ENCODE measurements at regions not wholly inside any gene's neighbourhood (a gene's known extent, or its start where the extent isn't known, plus 50 kb on each side); places are given as distances from the start of the nearest gene placed in this dataset.
"Not testable (repeated sequence)": the region's sequence is repeated elsewhere in the genome, so short reads cannot be mapped to it uniquely, and the experiment has no call there.

- Histone ChIP-seq H3K4me3 (no peak overlapping the region), H3K27me3 (no peaks in the 10 kb centered on the region), H3K9me3 (no peaks in the 10 kb centered on the region), H3K36me3 (no peaks in the 10 kb centered on the region)
- no peak for DNase-seq
Observed at GRCh38 chr13:73321043-73321442, 262.2 kb downstream of the KLF5 start.

DNA sequence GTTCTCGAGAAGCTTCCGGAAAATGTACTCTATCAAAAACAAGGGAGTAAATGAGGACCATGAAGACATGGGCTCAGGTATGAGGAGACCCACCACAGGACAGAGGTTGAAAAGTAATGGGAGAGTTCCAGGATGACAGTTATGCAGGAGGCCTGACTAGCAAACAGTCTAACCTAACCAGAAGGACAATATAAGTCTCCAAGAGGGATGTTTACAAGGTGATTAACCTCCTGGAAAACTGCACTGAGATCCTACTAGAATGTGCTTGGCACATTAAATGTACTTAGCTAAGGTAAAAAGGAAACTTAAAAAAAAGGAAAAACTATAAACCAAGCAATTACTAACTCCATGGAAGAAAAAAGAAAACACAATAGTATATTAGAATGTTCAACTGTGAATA is 258.3 kb downstream of the KLF5 start:
- no peaks in the 10 kb centered on the region for H3K36me3 ChIP-seq
- H3K4me3 ChIP-seq, result no peak overlapping the region
- no peak for DNase-seq
- H3K27me3 ChIP-seq, result no peaks in the 10 kb centered on the region
- H3K9me3 ChIP-seq, result no peaks in the 10 kb centered on the region

GRCh38 chr13:73310366-73310765 is 251.6 kb downstream of the KLF5 start:
- Histone ChIP-seq H3K4me3 (no peak overlapping the region), H3K27me3 (no peaks in the 10 kb centered on the region), H3K36me3 (no peaks in the 10 kb centered on the region), H3K9me3 (no peaks in the 10 kb centered on the region)
- DNase-seq, result no peak

GRCh38 chr13:73307481-73307880 is 248.7 kb downstream of the KLF5 start:
- H3K36me3 ChIP-seq, result no peaks in the 10 kb centered on the region
- H3K27me3 ChIP-seq, result no peaks in the 10 kb centered on the region
- H3K4me3 ChIP-seq, result no peak overlapping the region
- no peaks in the 10 kb centered on the region for H3K9me3 ChIP-seq
- DNase-seq, result no peak

- DNase-seq, result no peak
- H3K27me3 ChIP-seq, result no peaks in the 10 kb centered on the region
- H3K36me3 ChIP-seq, result no peaks in the 10 kb centered on the region
- H3K4me3 ChIP-seq, result no peak overlapping the region
- no peaks in the 10 kb centered on the region for H3K9me3 ChIP-seq
Observed at GRCh38 chr13:73306688-73307087, 247.9 kb downstream of the KLF5 start.

DNA sequence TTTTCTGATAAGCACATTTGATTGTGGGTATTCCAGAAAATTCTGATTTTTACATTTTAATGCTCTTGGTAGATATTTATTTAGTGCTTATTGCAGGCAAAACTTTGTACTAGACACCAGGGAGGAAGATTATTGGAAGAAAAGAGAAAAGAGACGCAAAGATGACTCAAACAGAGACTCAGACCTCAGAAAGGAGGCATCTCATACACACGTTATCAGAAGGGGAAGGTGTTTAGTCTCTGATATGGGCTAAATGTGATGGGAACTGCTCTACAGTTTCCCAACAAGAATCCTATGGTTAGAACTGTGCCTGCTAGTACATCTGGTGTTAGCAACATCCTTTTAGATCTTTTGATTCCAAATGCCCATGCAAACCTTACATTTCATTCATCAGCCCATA is 245.6 kb downstream of the KLF5 start:
- DNase-seq, result no peak
- H3K4me3 ChIP-seq, result no peak overlapping the region
- H3K27me3 ChIP-seq, result no peaks in the 10 kb centered on the region
- no peaks in the 10 kb centered on the region for H3K9me3 ChIP-seq
- H3K36me3 ChIP-seq, result no peaks in the 10 kb centered on the region

DNA sequence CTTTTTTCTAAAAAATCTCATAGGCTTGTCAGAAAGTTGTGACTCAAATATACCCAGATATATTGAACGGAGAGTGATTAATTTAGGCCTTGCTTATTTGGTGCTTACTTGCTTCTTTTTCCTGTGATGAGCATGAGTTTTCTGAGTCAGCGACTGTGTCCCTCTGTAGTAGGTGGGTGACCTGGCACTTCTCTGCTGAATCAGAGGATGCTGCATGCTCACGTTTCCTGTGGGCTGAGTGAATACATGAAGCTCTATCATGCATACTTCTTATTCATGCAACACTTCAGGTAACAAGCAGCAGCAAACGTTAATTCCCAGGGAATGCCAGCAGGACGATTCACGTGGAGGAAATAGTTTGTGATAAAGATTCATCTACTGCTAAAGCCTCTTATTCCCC is 245.0 kb downstream of the KLF5 start:
- peak; percentile 23 for DNase-seq
- Histone ChIP-seq H3K36me3 (no peaks in the 10 kb centered on the region), H3K4me3 (no peak overlapping the region), H3K9me3 (no peaks in the 10 kb centered on the region), H3K27me3 (no peaks in the 10 kb centered on the region)

DNA sequence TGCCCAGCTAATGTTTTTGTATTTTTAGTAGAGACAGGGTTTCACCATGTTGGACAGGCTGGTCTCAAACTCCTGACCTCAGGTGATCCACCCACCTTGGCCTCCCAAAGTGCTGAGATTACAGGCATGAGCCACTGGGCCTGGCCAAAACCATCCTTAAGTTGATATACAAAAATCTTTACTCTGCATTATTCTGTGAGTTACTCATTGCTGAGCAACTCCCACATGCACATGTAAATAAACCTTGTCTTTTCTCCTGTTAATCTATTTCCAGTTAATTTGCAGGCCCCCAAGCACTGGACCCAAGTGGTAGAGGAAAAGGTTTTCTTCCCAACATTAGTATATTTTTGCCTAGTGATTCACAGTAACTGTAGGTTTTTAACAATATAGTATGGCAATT is 242.8 kb downstream of the KLF5 start:
- H3K36me3 ChIP-seq, H3K27me3 ChIP-seq, H3K9me3 ChIP-seq, DNase-seq, H3K4me3 ChIP-seq: not testable (repeated sequence)

DNA sequence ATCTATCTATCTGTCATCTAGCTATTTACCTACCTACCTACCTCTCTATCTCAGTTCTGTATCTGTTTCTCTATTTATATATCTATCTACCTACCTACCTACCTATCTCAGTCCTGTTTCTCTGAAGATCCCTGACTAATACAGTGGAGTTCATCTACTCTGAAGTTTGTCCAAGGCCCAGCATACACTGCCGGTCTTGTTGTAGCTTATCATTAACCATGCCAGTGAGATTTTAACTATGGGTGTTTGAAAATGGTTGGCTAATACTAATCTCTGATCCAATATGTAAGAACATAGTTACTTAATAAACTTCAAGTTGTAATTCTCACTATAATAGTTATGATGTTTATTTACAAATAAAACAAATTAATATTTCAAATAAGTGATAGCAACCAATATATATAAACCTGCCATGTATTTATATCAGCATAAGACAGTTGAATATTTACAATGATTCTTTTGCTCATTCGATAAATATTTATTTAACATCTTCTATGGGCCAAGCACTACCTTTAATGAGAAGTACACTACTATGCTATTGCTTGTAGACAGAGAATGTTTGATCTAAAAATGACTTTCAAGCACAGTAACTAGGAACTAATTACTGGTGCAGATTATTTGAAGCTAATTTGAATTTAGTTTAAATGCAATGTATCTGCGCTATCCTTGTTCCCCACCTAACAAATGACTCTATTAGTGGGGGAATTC is 242.1 kb downstream of the KLF5 start:
- Histone ChIP-seq H3K36me3 (no peaks in the 10 kb centered on the region), H3K4me3 (no peak overlapping the region), H3K9me3 (no peaks in the 10 kb centered on the region), H3K27me3 (no peaks in the 10 kb centered on the region)
- DNase-seq, result no peak

- DNase-seq, result no peak
- Histone ChIP-seq H3K9me3 (no peaks in the 10 kb centered on the region), H3K4me3 (no peak overlapping the region), H3K36me3 (no peaks in the 10 kb centered on the region), H3K27me3 (no peaks in the 10 kb centered on the region)
Observed at GRCh38 chr13:73299787-73300186, 241.0 kb downstream of the KLF5 start.

GRCh38 chr13:73293913-73294523 is 235.2 kb downstream of the KLF5 start:
- no peaks in the 10 kb centered on the region for H3K9me3 ChIP-seq
- H3K36me3 ChIP-seq, result no peaks in the 10 kb centered on the region
- DNase-seq, result no peak
- no peaks in the 10 kb centered on the region for H3K27me3 ChIP-seq
- no peak overlapping the region for H3K4me3 ChIP-seq

GRCh38 chr13:73292127-73292526 is 233.3 kb downstream of the KLF5 start:
- no peaks in the 10 kb centered on the region for H3K36me3 ChIP-seq
- no peak overlapping the region for H3K4me3 ChIP-seq
- no peak for DNase-seq
- H3K9me3 ChIP-seq, result no peaks in the 10 kb centered on the region
- H3K27me3 ChIP-seq, result no peaks in the 10 kb centered on the region

- Histone ChIP-seq H3K4me3 (no peak overlapping the region), H3K9me3 (no peaks in the 10 kb centered on the region), H3K27me3 (no peaks in the 10 kb centered on the region), H3K36me3 (no peaks in the 10 kb centered on the region)
- no peak for DNase-seq
Observed at GRCh38 chr13:73290844-73291243, 232.0 kb downstream of the KLF5 start.

DNA sequence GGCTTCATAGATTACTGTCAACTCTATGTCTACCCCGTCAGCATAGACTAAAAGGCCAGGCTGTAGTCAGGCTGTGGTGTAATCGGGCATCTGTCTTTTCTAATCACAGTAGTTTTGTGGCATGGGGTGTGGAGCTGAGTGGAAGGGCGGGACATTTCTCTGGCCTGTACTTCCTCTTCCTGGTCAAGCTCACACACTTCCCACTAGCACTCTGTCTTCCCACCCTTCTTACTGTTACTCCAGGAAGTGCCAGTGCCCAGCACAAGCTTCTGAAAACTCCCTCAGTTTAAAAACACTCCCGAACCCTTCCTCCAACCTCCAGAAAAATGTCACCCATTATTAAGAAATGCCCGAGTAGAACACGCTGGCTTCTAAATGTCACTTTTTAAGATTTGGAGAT is 229.8 kb downstream of the KLF5 start:
- Histone ChIP-seq H3K27me3 (no peaks in the 10 kb centered on the region), H3K4me3 (no peak overlapping the region), H3K9me3 (no peaks in the 10 kb centered on the region), H3K36me3 (no peaks in the 10 kb centered on the region)
- DNase-seq, result no peak

- H3K36me3 ChIP-seq, result no peaks in the 10 kb centered on the region
- no peak for DNase-seq
- no peaks in the 10 kb centered on the region for H3K9me3 ChIP-seq
- no peaks in the 10 kb centered on the region for H3K27me3 ChIP-seq
- no peak overlapping the region for H3K4me3 ChIP-seq
Observed at GRCh38 chr13:73287831-73288230, 229.0 kb downstream of the KLF5 start.

DNA sequence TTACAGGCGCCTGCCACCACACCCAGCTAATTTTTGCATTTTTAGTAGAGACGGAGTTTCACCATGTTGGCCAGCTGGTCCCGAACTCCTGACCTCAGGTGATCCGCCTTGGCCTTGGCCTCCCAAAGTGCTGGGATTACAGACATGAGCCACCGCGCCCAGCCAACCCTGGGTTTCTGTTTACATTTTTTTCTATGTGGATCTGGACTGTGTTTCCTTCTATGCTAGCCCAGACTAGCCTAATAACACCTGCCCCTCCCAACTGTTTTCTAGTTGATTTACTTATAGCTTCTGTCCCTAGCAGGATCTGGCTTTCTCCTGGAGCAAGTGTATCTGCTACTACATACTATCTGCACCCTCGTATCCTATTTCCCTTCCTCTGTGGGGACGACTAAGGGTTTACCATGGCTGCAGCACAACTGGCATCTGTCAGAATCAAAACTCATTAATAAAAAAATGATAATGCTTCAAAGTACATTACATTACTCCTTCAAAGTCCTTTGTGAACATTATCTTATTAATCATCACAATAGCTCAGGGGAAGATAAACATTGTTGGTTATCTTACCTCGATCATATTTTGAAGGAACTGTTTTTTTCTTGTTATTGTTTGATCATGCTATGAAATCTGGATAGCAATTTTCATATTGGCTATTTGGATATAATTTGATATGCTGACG is 228.3 kb downstream of the KLF5 start:
- Histone ChIP-seq H3K4me3 (no peak overlapping the region), H3K36me3 (no peaks in the 10 kb centered on the region), H3K9me3 (no peaks in the 10 kb centered on the region), H3K27me3 (no peaks in the 10 kb centered on the region)
- DNase-seq, result no peak

- no peak for DNase-seq
- Histone ChIP-seq H3K9me3 (no peaks in the 10 kb centered on the region), H3K4me3 (no peak overlapping the region), H3K36me3 (no peaks in the 10 kb centered on the region), H3K27me3 (no peaks in the 10 kb centered on the region)
Observed at GRCh38 chr13:73286177-73286576, 227.4 kb downstream of the KLF5 start.
